ENCODE measurements at regions not wholly inside any gene's neighbourhood (a gene's known extent, or its start where the extent isn't known, plus 50 kb on each side); places are given as distances from the start of the nearest gene placed in this dataset.
A peak's percentile ranks its signal among the peaks of the same experiment; 100 is the strongest.

GRCh38 chr4:135274416-135274815, 1072.8 kb upstream of the PABPC4L start:
- no peak for FAIRE-seq
- no peak for TF ChIP-seq CTCF (IDR thresholded peaks at IDR 0.05; ENCODE audit: borderline replicate concordance, extremely low read depth, insufficient read depth)
- H3K4me1 ChIP-seq (ENCODE audit: control insufficient read depth in 2 of 3, insufficient read depth in 2 of 3, low read depth in 1 of 3, low read length in 3 of 3) = no peaks in the 10 kb centered on the region

GRCh38 chr4:135269125-135269890, 1067.7 kb upstream of the PABPC4L start:
- no peak for TF ChIP-seq CTCF (IDR thresholded peaks at IDR 0.05; ENCODE audit: borderline replicate concordance, extremely low read depth, insufficient read depth)
- peak in 1 of 5 donors; percentile 22 for DNase-seq
- no peak overlapping the region for H3K4me3 ChIP-seq (ENCODE audit: low read length in 3 of 3)
- no peaks in the 10 kb centered on the region for H3K9me3 ChIP-seq (ENCODE audit: control insufficient read depth in 2 of 3, insufficient read depth in 1 of 3, low read length in 3 of 3)
- H3K27me3 ChIP-seq (ENCODE audit: control insufficient read depth, insufficient read depth, low read length) = no peaks in the 10 kb centered on the region
- H3K9ac ChIP-seq (ENCODE audit: low read length in 3 of 3) = no peak overlapping the region
- no peak overlapping the region for H3K27ac ChIP-seq (ENCODE audit: low read depth in 2 of 2, low read length in 2 of 2)
- FAIRE-seq = no peak
- H3K4me1 ChIP-seq (ENCODE audit: control insufficient read depth in 2 of 3, insufficient read depth in 2 of 3, low read depth in 1 of 3, low read length in 3 of 3) = no peaks in the 10 kb centered on the region
- intact Hi-C loops (cut with DNase I) = no loop called here
- no peaks in the 10 kb centered on the region for H3K36me3 ChIP-seq (ENCODE audit: control insufficient read depth in 2 of 3, insufficient read depth in 3 of 3, low read length in 3 of 3)

More at GRCh38 chr4:135274416-135274815, 1072.8 kb upstream of the PABPC4L start:
- intact Hi-C loops (cut with DNase I) = no loop called here
- no peak overlapping the region for H3K27ac ChIP-seq (ENCODE audit: low read depth in 2 of 2, low read length in 2 of 2)
- no peaks in the 10 kb centered on the region for H3K9me3 ChIP-seq (ENCODE audit: control insufficient read depth in 2 of 3, insufficient read depth in 1 of 3, low read length in 3 of 3)
- H3K36me3 ChIP-seq (ENCODE audit: control insufficient read depth in 2 of 3, insufficient read depth in 3 of 3, low read length in 3 of 3) = no peaks in the 10 kb centered on the region
- H3K4me3 ChIP-seq (ENCODE audit: low read length in 3 of 3) = no peak overlapping the region
- no peak overlapping the region for H3K9ac ChIP-seq (ENCODE audit: low read length in 3 of 3)
- no peaks in the 10 kb centered on the region for H3K27me3 ChIP-seq (ENCODE audit: control insufficient read depth, insufficient read depth, low read length)
- DNase-seq = no peak

GRCh38 chr4:135268369-135268768, 1066.8 kb upstream of the PABPC4L start:
- no peak overlapping the region for H3K4me3 ChIP-seq (ENCODE audit: low read length in 3 of 3)
- H3K9me3 ChIP-seq (ENCODE audit: control insufficient read depth in 2 of 3, insufficient read depth in 1 of 3, low read length in 3 of 3) = no peaks in the 10 kb centered on the region
- H3K9ac ChIP-seq (ENCODE audit: low read length in 3 of 3) = no peak overlapping the region
- intact Hi-C loops (cut with DNase I) = no loop called here
- DNase-seq (no peak), FAIRE-seq (no peak)
- no peaks in the 10 kb centered on the region for H3K4me1 ChIP-seq (ENCODE audit: control insufficient read depth in 2 of 3, insufficient read depth in 2 of 3, low read depth in 1 of 3, low read length in 3 of 3)
- no peaks in the 10 kb centered on the region for H3K36me3 ChIP-seq (ENCODE audit: control insufficient read depth in 2 of 3, insufficient read depth in 3 of 3, low read length in 3 of 3)
- no peak overlapping the region for H3K27ac ChIP-seq (ENCODE audit: low read depth in 2 of 2, low read length in 2 of 2)
- no peaks in the 10 kb centered on the region for H3K27me3 ChIP-seq (ENCODE audit: control insufficient read depth, insufficient read depth, low read length)
- no peak for TF ChIP-seq CTCF (IDR thresholded peaks at IDR 0.05; ENCODE audit: borderline replicate concordance, extremely low read depth, insufficient read depth)
